Islet precursor cell (in vitro differentiated cells): ENCODE measurements at regions not wholly inside any gene's neighbourhood (a gene's known extent, or its start where the extent isn't known, plus 50 kb on each side); places are given as distances from the start of the nearest gene placed in this dataset.

Source experiments
- DNase-seq: peaks from one replicate; pipeline ENCODE4 v3.0.0-alpha.2; 2018

- no peak for DNase-seq
Observed at GRCh38 chr18:39529358-39529757, 1963.8 kb upstream of the CELF4 start.

DNA sequence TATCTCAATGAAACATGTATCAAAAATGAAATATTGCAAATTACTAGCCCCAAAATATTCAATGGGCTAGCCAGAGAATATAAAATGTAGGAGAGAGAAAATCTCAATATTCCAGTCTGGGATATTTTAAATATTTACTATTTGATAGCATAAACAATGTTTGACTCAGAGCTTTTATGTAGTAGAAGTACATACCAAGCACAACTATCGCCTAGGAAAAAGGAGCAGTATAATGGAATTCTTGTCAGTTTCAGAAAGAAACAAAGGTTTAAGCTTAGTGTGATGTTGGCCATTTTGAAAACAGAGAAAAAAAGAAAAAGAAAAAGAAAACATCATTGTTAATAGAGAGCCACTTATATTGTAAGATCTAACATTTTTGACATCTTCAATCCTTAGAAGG lies 1961.9 kb upstream of the CELF4 start:
- no peak for DNase-seq

DNA sequence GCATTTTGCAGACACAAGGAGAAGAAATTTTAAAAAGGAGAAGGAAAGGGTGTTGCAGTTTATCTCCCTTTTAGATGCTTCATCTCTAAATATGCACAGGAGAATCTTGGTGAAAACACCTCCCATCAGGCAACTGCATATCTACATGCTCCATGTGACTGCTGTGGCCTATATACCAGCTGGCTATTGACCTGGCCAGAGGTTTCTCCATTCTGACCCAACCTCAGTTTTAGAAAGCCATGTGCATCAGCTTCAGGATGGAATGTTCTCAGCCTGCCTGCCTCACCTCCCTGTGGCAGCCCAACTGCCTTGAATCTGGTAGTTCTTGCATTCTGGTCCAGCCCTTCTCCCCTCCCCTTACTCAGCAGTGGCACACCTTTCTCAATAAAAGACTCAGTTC lies 1958.8 kb upstream of the CELF4 start:
- DNase-seq: no peak

DNA sequence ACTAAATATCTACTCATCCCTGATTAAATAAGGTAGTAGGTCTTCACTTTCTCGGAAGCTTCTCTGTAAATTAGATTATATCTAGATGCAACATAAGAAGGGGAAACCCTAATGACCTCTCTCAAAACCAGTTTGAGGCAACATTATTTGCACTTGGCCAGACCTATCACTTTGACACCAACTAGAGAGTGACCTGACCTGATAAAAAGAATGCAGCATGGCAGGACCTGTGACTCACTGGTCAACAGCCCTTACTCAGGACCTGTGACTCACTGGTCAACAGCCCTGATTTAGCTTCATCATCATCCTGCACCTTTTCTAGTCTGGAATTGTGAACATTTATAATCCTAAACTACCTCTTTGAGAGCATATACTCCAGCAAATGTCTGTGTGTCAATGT lies 1957.7 kb upstream of the CELF4 start:
- peak; percentile 85 for DNase-seq

- no peak for DNase-seq
Observed at GRCh38 chr18:39521164-39521563, 1955.6 kb upstream of the CELF4 start.

DNA sequence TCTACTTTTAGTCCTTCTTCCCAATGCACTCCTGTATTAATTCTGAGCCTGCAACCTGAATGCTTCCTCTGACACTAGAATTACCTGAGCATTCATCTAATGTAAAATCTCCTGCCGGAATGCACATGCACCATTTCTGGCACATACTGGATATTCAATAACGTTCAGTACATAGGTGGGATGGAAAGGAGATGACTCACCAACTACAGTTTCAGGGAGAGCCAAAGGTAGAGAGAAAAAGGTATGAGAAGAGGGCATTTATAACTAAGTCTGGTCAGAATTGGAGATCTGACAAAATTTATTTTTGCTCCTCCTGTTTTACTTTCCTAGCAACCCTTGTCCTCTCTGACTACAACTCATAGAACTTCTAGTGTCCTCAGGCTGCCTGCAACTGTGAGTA lies 1954.1 kb upstream of the CELF4 start:
- DNase-seq: no peak

GRCh38 chr18:39515299-39515698 lies 1949.7 kb upstream of the CELF4 start:
- DNase-seq: no peak

- no peak for DNase-seq
Observed at GRCh38 chr18:39513186-39513585, 1947.6 kb upstream of the CELF4 start.

- DNase-seq: peak; percentile 56
Observed at GRCh38 chr18:39506581-39507330, 1941.2 kb upstream of the CELF4 start.

- no peak for DNase-seq
Observed at GRCh38 chr18:39500306-39500705, 1934.7 kb upstream of the CELF4 start.

DNA sequence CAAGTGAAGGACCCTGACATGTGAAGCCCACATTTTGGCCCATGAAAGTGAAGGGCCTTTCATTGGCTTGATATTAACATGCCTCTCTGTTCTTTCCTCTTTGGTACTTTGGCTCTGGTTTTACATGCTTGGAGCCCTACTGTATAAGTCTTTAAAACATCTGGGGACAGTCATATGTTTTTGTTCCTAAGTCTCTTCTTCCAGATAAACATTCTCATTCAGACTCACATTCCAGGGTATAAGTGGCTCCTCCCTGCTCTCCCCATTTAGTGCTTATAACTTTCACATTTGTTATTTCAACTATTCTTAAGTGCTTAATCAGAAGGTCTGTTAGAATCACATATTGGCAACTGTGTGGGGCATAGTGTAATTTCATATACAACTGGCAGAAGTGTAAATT lies 1932.2 kb upstream of the CELF4 start:
- no peak for DNase-seq

DNA sequence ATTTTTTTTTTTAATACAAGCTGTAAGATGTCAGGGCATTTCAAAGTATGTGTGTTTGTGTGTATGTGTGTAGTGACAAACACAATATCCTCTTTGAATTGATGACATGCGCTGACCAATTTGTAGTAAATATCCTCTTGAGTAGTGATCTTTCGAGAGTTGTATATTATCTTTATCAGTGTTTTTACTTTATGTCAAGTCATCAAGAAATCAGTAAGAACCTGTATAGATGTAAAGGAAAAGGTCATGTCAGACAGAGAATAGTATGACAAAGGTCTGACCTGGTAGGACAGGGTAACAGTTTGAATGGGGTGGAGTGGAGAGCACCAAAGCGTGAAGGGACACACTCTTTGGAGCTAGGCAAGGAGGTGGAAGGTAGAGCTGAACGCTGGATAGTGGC lies 1931.4 kb upstream of the CELF4 start:
- no peak for DNase-seq

- DNase-seq: no peak
Observed at GRCh38 chr18:39494211-39494896, 1928.8 kb upstream of the CELF4 start.

GRCh38 chr18:39491408-39491807 lies 1925.8 kb upstream of the CELF4 start:
- DNase-seq: no peak

- no peak for DNase-seq
Observed at GRCh38 chr18:39489431-39489830, 1923.8 kb upstream of the CELF4 start.

DNA sequence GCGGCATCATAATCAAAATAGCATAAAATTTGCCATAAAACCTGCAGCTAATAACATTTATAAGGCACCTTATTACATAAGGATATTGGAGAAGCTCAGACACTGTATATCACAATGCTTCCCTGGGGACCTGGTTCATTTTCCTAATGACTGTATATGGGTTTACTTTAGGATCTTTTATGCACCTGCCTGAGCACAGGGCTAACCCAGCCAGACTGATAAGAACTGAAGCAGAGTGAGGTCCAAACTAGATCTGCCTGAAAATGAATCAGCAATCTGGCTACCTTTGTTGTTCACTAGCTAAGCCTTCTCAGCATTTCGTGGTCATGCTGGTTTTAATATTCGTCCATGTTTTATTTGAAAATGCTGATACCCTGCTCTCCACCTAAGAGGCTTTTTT lies 1922.3 kb upstream of the CELF4 start:
- no peak for DNase-seq

GRCh38 chr18:39486268-39486667 lies 1920.7 kb upstream of the CELF4 start:
- no peak for DNase-seq

DNA sequence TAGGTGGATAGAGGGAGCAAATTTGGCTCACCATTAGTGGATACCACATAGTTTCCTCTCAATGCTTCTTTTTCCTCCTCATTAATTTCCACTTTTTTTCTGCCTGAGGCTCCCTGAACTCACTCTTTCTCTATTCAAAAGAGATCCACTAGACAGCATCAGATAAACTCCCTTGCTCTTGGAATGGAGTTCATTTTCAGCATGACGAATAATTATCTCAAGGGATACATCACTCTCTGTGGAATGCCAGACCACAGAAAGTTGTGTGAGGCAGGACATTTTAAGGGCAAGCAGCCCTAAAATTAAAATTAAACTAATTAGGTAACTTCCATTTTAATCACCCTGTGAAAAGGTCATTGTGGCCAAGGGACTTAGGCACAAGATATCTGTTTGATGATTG lies 1920.1 kb upstream of the CELF4 start:
- no peak for DNase-seq

GRCh38 chr18:39481281-39481680 lies 1915.7 kb upstream of the CELF4 start:
- DNase-seq: no peak

- no peak for DNase-seq
Observed at GRCh38 chr18:39480494-39481195, 1915.0 kb upstream of the CELF4 start.

- no peak for DNase-seq
Observed at GRCh38 chr18:39464006-39464405, 1898.4 kb upstream of the CELF4 start.

- DNase-seq: no peak
Observed at GRCh38 chr18:39462436-39462835, 1896.8 kb upstream of the CELF4 start.

DNA sequence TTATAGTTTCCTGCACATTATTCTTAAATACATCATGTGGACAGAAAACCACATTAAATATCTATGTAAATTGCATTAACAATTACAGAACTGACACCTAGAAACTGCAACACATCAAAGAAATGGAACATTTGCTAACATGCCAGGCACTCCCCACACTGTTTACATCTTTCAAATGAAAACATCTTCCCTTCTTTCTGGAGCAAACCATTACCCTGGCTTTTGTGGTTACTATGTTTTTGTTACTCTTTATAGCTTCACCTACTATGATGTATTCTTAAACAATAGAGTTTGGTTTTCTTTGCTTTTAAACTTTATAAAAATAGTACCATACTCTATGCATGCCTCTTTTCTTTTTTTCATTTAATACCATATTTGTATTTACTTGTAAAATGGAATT lies 1894.5 kb upstream of the CELF4 start:
- no peak for DNase-seq

DNA sequence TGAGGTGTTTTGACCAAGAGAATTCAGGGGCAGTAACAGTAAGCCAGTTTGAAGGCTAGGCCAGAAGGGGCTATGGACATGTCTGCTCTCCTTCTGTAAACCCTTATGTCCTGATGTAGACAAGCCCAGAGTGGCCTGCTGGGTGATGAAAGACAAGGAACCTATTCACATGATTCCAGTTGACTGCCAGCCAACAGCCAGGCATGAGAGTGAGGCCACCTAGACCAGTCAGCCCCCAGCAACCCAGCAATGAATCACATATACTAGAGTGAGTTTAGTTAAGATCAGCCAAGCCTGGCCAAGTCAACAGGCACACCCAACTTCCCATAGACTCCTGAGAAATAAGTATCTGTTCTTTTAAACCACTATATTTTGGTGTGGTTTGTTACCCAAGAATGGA lies 1889.7 kb upstream of the CELF4 start:
- no peak for DNase-seq
